OCI-LY7 (cell line): ENCODE measurements at regions not wholly inside any gene's neighbourhood (a gene's known extent, or its start where the extent isn't known, plus 50 kb on each side); places are given as distances from the start of the nearest gene placed in this dataset.

Source experiments
- BruUV-seq: library from RNA; stranded (reverse); fragments of 400-500 nt; replicated peaks from 2 replicates; lab custom pipeline; 2021; lab: Mats Ljungman, UMichigan
- CTCF ChIA-PET: fragments of 300-600 bp; sonication (Branson Sonifier 250); formaldehyde crosslinking; loops from one replicate; lab custom pipeline; 2022; ENCODE audit warnings: antibody characterized with exemption; ENCODE audit not compliant: unreplicated experiment; lab: Charles Lee
- POLR2A ChIA-PET: fragments of 300-600 bp; sonication (Branson Sonifier 250); formaldehyde crosslinking; loops from one replicate; lab custom pipeline; 2022; ENCODE audit warnings: antibody characterized with exemption; lab: Charles Lee
- DNase-seq: peaks from one replicate; pipeline ENCODE4 v3.0.0-alpha.2; 2015; ENCODE audit warnings: low spot score
- H2AFZ ChIP-seq: fragments of 200-600 bp; sonication (generic), shearing (Covaris generic); 2 replicates; pipeline ENCODE4 v1.6.1; 2014; ENCODE audit warnings: mild to moderate bottlenecking, antibody characterized with exemption, low read length, moderate library complexity
- H3K27ac ChIP-seq: fragments of 200-600 bp; sonication (generic); 2 replicates; pipeline ENCODE4 v1.5.1; 2014; ENCODE audit warnings: mixed run types, low read depth, mild to moderate bottlenecking, moderate library complexity, low read length, inconsistent platforms; ENCODE audit not compliant: poor library complexity, severe bottlenecking
- H3K36me3 ChIP-seq: fragments of 200-600 bp; sonication (generic); 2 replicates; pipeline ENCODE4 v1.6.1; 2014; ENCODE audit warnings: mild to moderate bottlenecking, antibody characterized with exemption, low read length, moderate library complexity, mixed read lengths; ENCODE audit not compliant: insufficient read depth
- H3K4me1 ChIP-seq: fragments of 200-600 bp; sonication (generic); 2 replicates; pipeline ENCODE4 v1.5.1; 2014; ENCODE audit warnings: mild to moderate bottlenecking, low read length; ENCODE audit not compliant: insufficient read depth, poor library complexity, severe bottlenecking
- H3K4me2 ChIP-seq: fragments of 200-600 bp; sonication (generic); 2 replicates; pipeline ENCODE4 v1.6.1; 2014; ENCODE audit warnings: mild to moderate bottlenecking, low read length
- H3K4me3 ChIP-seq: fragments of 200-600 bp; sonication (generic); 2 replicates; pipeline ENCODE4 v1.5.1; 2014; ENCODE audit warnings: mild to moderate bottlenecking, low read depth, low read length; ENCODE audit not compliant: poor library complexity, severe bottlenecking
- H3K79me2 ChIP-seq: fragments of 200-600 bp; sonication (generic); 2 replicates; pipeline ENCODE4 v1.6.1; 2016; ENCODE audit warnings: low read depth, mild to moderate bottlenecking, low read length, moderate library complexity, mixed read lengths; ENCODE audit not compliant: insufficient read depth
- H3K9me2 ChIP-seq: fragments of 200-600 bp; sonication (generic); 2 replicates; pipeline ENCODE4 v1.6.1; 2016; ENCODE audit warnings: mild to moderate bottlenecking, low read length, mixed read lengths; ENCODE audit not compliant: insufficient read depth
- H3K9me3 ChIP-seq: fragments of 200-600 bp; sonication (generic); 2 replicates; pipeline ENCODE4 v1.6.1; 2014; ENCODE audit warnings: mild to moderate bottlenecking, mixed run types, low read length, mixed read lengths
- H4K20me1 ChIP-seq: fragments of 200-600 bp; sonication (generic); 2 replicates; pipeline ENCODE4 v1.6.1; 2014; ENCODE audit warnings: mild to moderate bottlenecking, antibody characterized with exemption, low read length, moderate library complexity, mixed read lengths; ENCODE audit not compliant: insufficient read depth
- EZH2phosphoT487 ChIP-seq: fragments of 200-600 bp; sonication (generic); IDR thresholded peaks from 2 replicates; pipeline ENCODE4 v1.6.1; 2018; ENCODE audit warnings: low read depth, borderline replicate concordance, mild to moderate bottlenecking, mixed run types, antibody characterized with exemption, low read length, moderate library complexity, mixed read lengths
- intact Hi-C: fragments of 100-400 bp; cut with micrococcal nuclease; formaldehyde crosslinking; loops from one replicate; pipeline ENCODE4 v1.10.0; 2022; ENCODE audit not compliant: unreplicated experiment
- TF ChIP-seq, protein P1 (sequence below): fragments of 200-600 bp; sonication (generic); conservative IDR thresholded peaks from 2 replicates; pipeline ENCODE4 v1.5.1; 2014; ENCODE audit warnings: mild to moderate bottlenecking, antibody characterized with exemption, low read length, moderate library complexity, mixed read lengths

- ChIA-PET POLR2A (no interaction called here), CTCF (no interaction called here)
- H3K9me2 ChIP-seq: no peaks in the 10 kb centered on the region
- H3K4me2 ChIP-seq: no peak overlapping the region
- H4K20me1 ChIP-seq: no peaks in the 10 kb centered on the region
- no peaks in the 10 kb centered on the region for H3K36me3 ChIP-seq
- H3K79me2 ChIP-seq: no peaks in the 10 kb centered on the region
- H3K9me3 ChIP-seq: no peaks in the 10 kb centered on the region
- H3K4me1 ChIP-seq: no peaks in the 10 kb centered on the region
- no peak for DNase-seq
- no TSS peak for BruUV-seq
- intact Hi-C loops: no loop called here
- H2AFZ ChIP-seq: no peak overlapping the region
- H3K4me3 ChIP-seq: no peak overlapping the region
- TF ChIP-seq, protein P1, sequence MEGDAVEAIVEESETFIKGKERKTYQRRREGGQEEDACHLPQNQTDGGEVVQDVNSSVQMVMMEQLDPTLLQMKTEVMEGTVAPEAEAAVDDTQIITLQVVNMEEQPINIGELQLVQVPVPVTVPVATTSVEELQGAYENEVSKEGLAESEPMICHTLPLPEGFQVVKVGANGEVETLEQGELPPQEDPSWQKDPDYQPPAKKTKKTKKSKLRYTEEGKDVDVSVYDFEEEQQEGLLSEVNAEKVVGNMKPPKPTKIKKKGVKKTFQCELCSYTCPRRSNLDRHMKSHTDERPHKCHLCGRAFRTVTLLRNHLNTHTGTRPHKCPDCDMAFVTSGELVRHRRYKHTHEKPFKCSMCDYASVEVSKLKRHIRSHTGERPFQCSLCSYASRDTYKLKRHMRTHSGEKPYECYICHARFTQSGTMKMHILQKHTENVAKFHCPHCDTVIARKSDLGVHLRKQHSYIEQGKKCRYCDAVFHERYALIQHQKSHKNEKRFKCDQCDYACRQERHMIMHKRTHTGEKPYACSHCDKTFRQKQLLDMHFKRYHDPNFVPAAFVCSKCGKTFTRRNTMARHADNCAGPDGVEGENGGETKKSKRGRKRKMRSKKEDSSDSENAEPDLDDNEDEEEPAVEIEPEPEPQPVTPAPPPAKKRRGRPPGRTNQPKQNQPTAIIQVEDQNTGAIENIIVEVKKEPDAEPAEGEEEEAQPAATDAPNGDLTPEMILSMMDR: no peak
- TF ChIP-seq EZH2phosphoT487: no peak
- no peak overlapping the region for H3K27ac ChIP-seq
Observed at GRCh38 chr4:161187569-161187968, 976.2 kb downstream of the FSTL5 start.

- no TSS peak for BruUV-seq
- no peaks in the 10 kb centered on the region for H3K36me3 ChIP-seq
- H3K4me1 ChIP-seq: no peaks in the 10 kb centered on the region
- H3K4me3 ChIP-seq: no peak overlapping the region
- no peaks in the 10 kb centered on the region for H3K9me2 ChIP-seq
- H2AFZ ChIP-seq: no peak overlapping the region
- H3K79me2 ChIP-seq: no peaks in the 10 kb centered on the region
- DNase-seq: no peak
- ChIA-PET CTCF (no interaction called here), POLR2A (no interaction called here)
- H3K27ac ChIP-seq: no peak overlapping the region
- no peak overlapping the region for H3K4me2 ChIP-seq
- intact Hi-C loops: no loop called here
- TF ChIP-seq EZH2phosphoT487: no peak
- TF ChIP-seq, protein P1: no peak
- no peaks in the 10 kb centered on the region for H4K20me1 ChIP-seq
- no peaks in the 10 kb centered on the region for H3K9me3 ChIP-seq
Observed at GRCh38 chr4:161186750-161187149, 977.0 kb downstream of the FSTL5 start.

DNA sequence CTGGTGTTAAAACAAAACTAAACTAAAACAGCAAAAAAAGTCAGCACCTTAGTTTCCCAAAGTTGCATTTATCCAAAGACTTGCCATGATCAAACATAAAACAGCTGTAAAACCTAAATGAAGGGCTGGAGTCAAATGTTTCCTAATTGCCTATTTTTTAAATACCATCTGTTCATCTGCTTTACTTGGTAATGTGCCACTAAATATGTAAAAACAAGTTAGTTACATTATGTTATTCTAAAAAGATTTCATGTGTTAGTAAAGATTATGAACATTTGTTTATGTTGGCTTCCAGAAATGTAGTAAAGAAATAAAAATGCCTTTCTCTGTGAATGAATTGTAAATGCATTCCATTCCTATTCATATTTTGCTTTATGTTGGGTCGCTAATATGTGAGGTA is 977.8 kb downstream of the FSTL5 start:
- no peaks in the 10 kb centered on the region for H3K9me3 ChIP-seq
- no peak overlapping the region for H3K27ac ChIP-seq
- ChIA-PET POLR2A (no interaction called here), CTCF (no interaction called here)
- no peak for DNase-seq
- no peak overlapping the region for H3K4me3 ChIP-seq
- no TSS peak for BruUV-seq
- no peaks in the 10 kb centered on the region for H3K79me2 ChIP-seq
- no peaks in the 10 kb centered on the region for H3K4me1 ChIP-seq
- intact Hi-C loops: no loop called here
- no peaks in the 10 kb centered on the region for H3K36me3 ChIP-seq
- no peaks in the 10 kb centered on the region for H4K20me1 ChIP-seq
- H3K9me2 ChIP-seq: no peaks in the 10 kb centered on the region
- TF ChIP-seq, protein P1: no peak
- TF ChIP-seq EZH2phosphoT487: no peak
- no peak overlapping the region for H3K4me2 ChIP-seq
- no peak overlapping the region for H2AFZ ChIP-seq
